NCI-H774 (cell line): ENCODE measurements at regions not wholly inside any gene's neighbourhood (a gene's known extent, or its start where the extent isn't known, plus 50 kb on each side); places are given as distances from the start of the nearest gene placed in this dataset.
A peak's percentile ranks its signal among the peaks of the same experiment; 100 is the strongest.
"Not testable (repeated sequence)": the region's sequence is repeated elsewhere in the genome, so short reads cannot be mapped to it uniquely, and the experiment has no call there.

Experiments
- DNase-seq: peaks from one replicate; lab custom pipeline; 2025; lab: John Stamatoyannopoulos, UW

GRCh38 chr12:24668563-24668962 lies 280.3 kb downstream of the BCAT1 start:
- DNase-seq = no peak

- DNase-seq = no peak
Observed at GRCh38 chr12:24664161-24664880, 284.6 kb downstream of the BCAT1 start.

- DNase-seq = no peak
Observed at GRCh38 chr12:24661657-24662096, 287.2 kb downstream of the BCAT1 start.

- DNase-seq = no peak
Observed at GRCh38 chr12:24659016-24659415, 289.9 kb downstream of the BCAT1 start.

GRCh38 chr12:24654344-24654743 lies 294.6 kb downstream of the BCAT1 start:
- DNase-seq = not testable (repeated sequence)

- DNase-seq = peak; percentile 18
Observed at GRCh38 chr12:24649634-24650033, 299.3 kb downstream of the BCAT1 start.

GRCh38 chr12:24649209-24649608 lies 299.7 kb downstream of the BCAT1 start:
- DNase-seq = no peak

GRCh38 chr12:24645254-24645653 lies 303.6 kb downstream of the BCAT1 start:
- DNase-seq = no peak

GRCh38 chr12:24643120-24644119 lies 305.5 kb downstream of the BCAT1 start:
- DNase-seq = no peak

GRCh38 chr12:24639641-24640040 lies 309.3 kb downstream of the BCAT1 start:
- no peak for DNase-seq

- no peak for DNase-seq
Observed at GRCh38 chr12:24632466-24632865, 316.4 kb downstream of the BCAT1 start.

GRCh38 chr12:24631676-24632426 lies 317.1 kb downstream of the BCAT1 start:
- DNase-seq = no peak

- DNase-seq = no peak
Observed at GRCh38 chr12:24630856-24631255, 318.0 kb downstream of the BCAT1 start.

GRCh38 chr12:24630446-24630845 lies 318.5 kb downstream of the BCAT1 start:
- DNase-seq = no peak

- no peak for DNase-seq
Observed at GRCh38 chr12:24625103-24625502, 323.8 kb downstream of the BCAT1 start.

- DNase-seq = not testable (repeated sequence)
Observed at GRCh38 chr12:24619954-24620353, 328.9 kb downstream of the BCAT1 start.

- no peak for DNase-seq
Observed at GRCh38 chr12:24617471-24617870, 331.4 kb downstream of the BCAT1 start.

GRCh38 chr12:24615967-24616411 lies 332.9 kb downstream of the BCAT1 start:
- DNase-seq = no peak

- no peak for DNase-seq
Observed at GRCh38 chr12:24608637-24609285, 340.1 kb downstream of the BCAT1 start.

- DNase-seq = no peak
Observed at GRCh38 chr12:24608108-24608507, 340.8 kb downstream of the BCAT1 start.

GRCh38 chr12:24605916-24606315 lies 343.0 kb downstream of the BCAT1 start:
- no peak for DNase-seq

- no peak for DNase-seq
Observed at GRCh38 chr12:24605466-24605865, 343.4 kb downstream of the BCAT1 start.
